ENCODE measurements at regions not wholly inside any gene's neighbourhood (a gene's known extent, or its start where the extent isn't known, plus 50 kb on each side); places are given as distances from the start of the nearest gene placed in this dataset.
A peak's percentile ranks its signal among the peaks of the same experiment; 100 is the strongest.

DNA sequence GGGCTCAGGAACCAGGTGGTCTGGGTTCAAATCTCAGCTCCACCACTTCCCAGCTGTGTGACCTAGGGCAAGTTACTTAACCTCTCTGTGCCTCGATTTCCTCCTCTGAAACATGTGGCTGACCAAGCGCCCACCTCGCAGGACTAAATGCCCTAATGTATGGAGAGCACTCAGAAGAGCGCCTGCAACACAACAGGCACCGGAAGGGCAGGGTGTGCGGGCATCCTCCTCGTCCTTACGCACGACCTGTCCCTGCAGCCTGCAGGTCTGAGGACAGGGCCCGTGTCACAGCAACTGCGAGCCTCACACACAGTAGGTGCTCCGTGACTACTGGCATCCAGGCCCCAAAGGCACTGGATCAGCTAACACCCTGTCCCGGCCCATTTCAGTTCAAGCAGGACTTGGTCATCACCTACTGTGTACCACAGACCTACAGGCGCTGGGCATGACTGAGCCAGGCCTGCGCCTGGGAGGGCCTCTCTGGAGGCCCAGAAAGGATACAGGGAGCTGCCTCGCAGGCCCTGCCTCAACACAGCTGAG lies 131.5 kb downstream of the NCOR2 start:
- intact Hi-C loops (cut with micrococcal nuclease; ENCODE audit: unreplicated experiment), result no loop called here
- no peak overlapping the region for H3K4me3 ChIP-seq
- no peak for DNase-seq (ENCODE audit: low read depth, low spot score)
- H3K79me2 ChIP-seq (ENCODE audit: control insufficient read depth, insufficient read depth, low read length), result no peaks in the 10 kb centered on the region; the same call in 1 of the 2 replicates
- no peaks in the 10 kb centered on the region for H3K9me3 ChIP-seq (replicated peaks; ENCODE audit: control insufficient read depth, insufficient read depth, low read length)
- 0 out of 2 replicates have a peak, but pooled peaks cover 3% of the 10 kb centered on the region for H4K20me1 ChIP-seq (ENCODE audit: control insufficient read depth, insufficient read depth)
- ATAC-seq, result no peak; the same call in 2 of the 3 replicates
- H3K27me3 ChIP-seq (replicated peaks in 1 of 2; ENCODE audit: control insufficient read depth in 2 of 2, insufficient read depth in 2 of 2, low read length in 1 of 2), result no peaks in the 10 kb centered on the region
- no peaks in the 10 kb centered on the region for H3K4me1 ChIP-seq (ENCODE audit: control insufficient read depth, insufficient read depth, low read length)
- no peak overlapping the region for H2AFZ ChIP-seq (ENCODE audit: control insufficient read depth, low read depth, low read length)
- H3K4me2 ChIP-seq (ENCODE audit: control insufficient read depth, insufficient read depth), result no peak overlapping the region
- in situ Hi-C loops (cut with MboI), result no loop called here
- no peak overlapping the region for H3K27ac ChIP-seq (ENCODE audit: control insufficient read depth, insufficient read depth)
- no TSS peak for BruUV-seq (replicated peaks)
- FAIRE-seq, result no peak
- ChIA-PET POLR2A (no interaction called here), SMC1A (ENCODE audit: uncharacterized antibody, unreplicated experiment) (no interaction called here), CTCF (no interaction called here), RAD21 (ENCODE audit: unreplicated experiment) (no interaction called here)
- H3K36me3 ChIP-seq (ENCODE audit: control insufficient read depth in 2 of 2, insufficient read depth in 2 of 2, low read length in 1 of 2), result peaks cover 3 to 15% of the 10 kb centered on the region in 2 experiments; a peak in 3 of 4 replicates
- TF ChIP-seq FOXM1 (IDR thresholded peaks at IDR 0.05; ENCODE audit: low read depth, low read length) (no peak), RAD51 (IDR thresholded peaks at IDR 0.05) (no peak), NRF1 (conservative IDR thresholded peaks at IDR 0.05; ENCODE audit: low read depth, low read length) (no peak), NR2F1 (conservative IDR thresholded peaks at IDR 0.05) (no peak), IKZF1 (conservative IDR thresholded peaks at IDR 0.05) (no peak), SMAD5 (IDR thresholded peaks at IDR 0.05; ENCODE audit: low read depth) (no peak), MLLT1 (IDR thresholded peaks at IDR 0.05) (no peak), ZBTB40 (IDR thresholded peaks at IDR 0.05; ENCODE audit: borderline replicate concordance) (no peak), MEF2B (IDR thresholded peaks at IDR 0.05; ENCODE audit: partially characterized antibody, poor library complexity, severe bottlenecking) (no peak), POLR2A (IDR thresholded peaks at IDR 0.05; ENCODE audit: low read depth, low read length) (peak; percentile 19), USF2 (IDR thresholded peaks at IDR 0.05; ENCODE audit: borderline replicate concordance, low read depth, low read length) (no peak), SMARCA5 (IDR thresholded peaks at IDR 0.05) (0 out of 2 replicates have a peak, but pooled peaks have one; percentile 36)
- no peak overlapping the region for H3K9ac ChIP-seq (ENCODE audit: control insufficient read depth, insufficient read depth, low read length)
- WGBS (ENCODE audit: insufficient coverage, insufficient replicate concordance, low lambda C conversion rate, missing lambda C conversion rate), result 93% methylated on average over 15 of the region's 16 CpGs

Measured in GM12878 (cell line).